SK-N-SH (cell line): ENCODE measurements at regions not wholly inside any gene's neighbourhood (a gene's known extent, or its start where the extent isn't known, plus 50 kb on each side); places are given as distances from the start of the nearest gene placed in this dataset.

ENCODE experiments used
- CTCF ChIA-PET: fragments of 300-600, 350-600 bp; formaldehyde crosslinking; extraction: SDS; loops from one replicate; lab custom pipeline; 2021; lab: Yijun Ruan, JAX
- POLR2A ChIA-PET: fragments of 350-600 bp; sonication (Branson Sonifier 250); formaldehyde crosslinking; extraction: SDS; loops from one replicate; lab custom pipeline; 2020; ENCODE audit warnings: antibody characterized with exemption, inconsistent platforms; lab: Yijun Ruan, JAX
- DNase-seq: peaks from one replicate; pipeline ENCODE4 v3.0.0; 2012
- H2AFZ ChIP-seq: fragments of 200-600 bp; sonication (generic); 2 replicates; pipeline ENCODE4 v1.8.1; 2016; ENCODE audit warnings: antibody characterized with exemption, mild to moderate bottlenecking, low read depth
- H3F3A ChIP-seq: fragments of 200-600 bp; sonication (generic); replicated peaks from 2 replicates; pipeline ENCODE3; 2016; ENCODE audit warnings: antibody characterized with exemption, mild to moderate bottlenecking; ENCODE audit not compliant: insufficient read depth
- H3K27ac ChIP-seq, 2 experiments: fragments of 200-500 bp in 1 of 2; fragments of 200-600 bp in 1 of 2; sonication (Bioruptor generic) in 1 of 2; sonication (generic), shearing (Covaris generic) in 1 of 2; 2 replicates each; pipeline versions ENCODE4 v1.5.1 to v1.6.1; 2014 to 2016; ENCODE audit warnings: low read depth in 2 of 2, inconsistent platforms in 1 of 2, low read length in 1 of 2, mild to moderate bottlenecking in 1 of 2, mixed read lengths in 1 of 2
- H3K27me3 ChIP-seq: fragments of 200-600 bp; sonication (generic), shearing (Covaris generic); 2 replicates; pipeline ENCODE4 v1.6.1; 2016; ENCODE audit warnings: mixed run types; ENCODE audit not compliant: insufficient read depth
- H3K36me3 ChIP-seq, 2 experiments: fragments of 200-500 bp in 1 of 2; fragments of 200-600 bp in 1 of 2; sonication (Bioruptor generic) in 1 of 2; sonication (generic) in 1 of 2; replicated peaks in 1 of 2; 2 replicates each; pipeline versions ENCODE3 to v1.5.1; 2014 to 2016; ENCODE audit warnings: low read length in 1 of 2, mild to moderate bottlenecking in 1 of 2; ENCODE audit not compliant: insufficient read depth in 2 of 2, control insufficient read depth in 1 of 2
- H3K4me1 ChIP-seq, 2 experiments: fragments of 200-500 bp in 1 of 2; fragments of 200-600 bp in 1 of 2; sonication (Bioruptor generic) in 1 of 2; sonication (generic), shearing (Covaris generic) in 1 of 2; 2 replicates each; pipeline versions ENCODE4 v1.5.1 to v1.6.1; 2014 to 2016; ENCODE audit warnings: low read depth in 1 of 2, low read length in 1 of 2, mixed run types in 1 of 2; ENCODE audit not compliant: insufficient read depth in 2 of 2, control insufficient read depth in 1 of 2
- H3K4me2 ChIP-seq: fragments of 200-600 bp; sonication (generic), shearing (Covaris generic); 2 replicates; pipeline ENCODE4 v1.6.1; 2017; ENCODE audit warnings: mixed run types
- H3K4me3 ChIP-seq, 2 experiments: fragments of 200-500 bp in 1 of 2; fragments of 200-600 bp in 1 of 2; sonication (Bioruptor generic) in 1 of 2; sonication (generic), shearing (Covaris generic) in 1 of 2; 2 replicates each; pipeline versions ENCODE4 v1.5.1 to v1.8.1; 2014 to 2016; ENCODE audit warnings: low read depth in 2 of 2, inconsistent platforms in 1 of 2, low read length in 1 of 2, mild to moderate bottlenecking in 1 of 2, mixed read lengths in 1 of 2, moderate library complexity in 1 of 2
- H3K79me2 ChIP-seq: fragments of 200-600 bp; sonication (generic); 2 replicates; pipeline ENCODE4 v1.8.1; 2017; ENCODE audit warnings: mild to moderate bottlenecking; ENCODE audit not compliant: insufficient read depth
- H3K9ac ChIP-seq: fragments of 200-600 bp; sonication (generic); 2 replicates; pipeline ENCODE4 v1.6.1; 2017; ENCODE audit warnings: mixed run types
- H3K9me2 ChIP-seq: fragments of 200-600 bp; sonication (generic); 2 replicates; pipeline ENCODE4 v1.6.1; 2017; ENCODE audit warnings: mixed run types
- H3K9me3 ChIP-seq: fragments of 200-600 bp; sonication (generic); 2 replicates; pipeline ENCODE4 v1.6.1; 2017; ENCODE audit warnings: mixed run types, mild to moderate bottlenecking, moderate library complexity
- H4K20me1 ChIP-seq: fragments of 200-600 bp; sonication (generic); 2 replicates; pipeline ENCODE4 v1.6.1; 2017; ENCODE audit warnings: mild to moderate bottlenecking, mixed run types; ENCODE audit not compliant: insufficient read depth
- EP300 ChIP-seq, 2 experiments: IDR thresholded peaks; 2 replicates each; pipeline versions ENCODE4 v1.4.0 to v1.6.1; 2012; ENCODE audit warnings: borderline replicate concordance in 1 of 2, low read depth in 1 of 2, low read length in 1 of 2
- FOSL2 ChIP-seq: IDR thresholded peaks from 2 replicates; pipeline ENCODE4 v1.4.0; 2012; ENCODE audit warnings: low read depth, mild to moderate bottlenecking, moderate library complexity, borderline replicate concordance
- FOXM1 ChIP-seq: IDR thresholded peaks from 2 replicates; pipeline ENCODE4 v1.4.0; 2012; ENCODE audit warnings: low read depth, mild to moderate bottlenecking
- GATA2 ChIP-seq: sonication (generic); formaldehyde crosslinking; IDR thresholded peaks from 2 replicates; pipeline ENCODE4 v1.5.0; 2020; ENCODE audit warnings: mild to moderate bottlenecking, missing genetic modification reagents
- IRF3 ChIP-seq: fragments of 150-350 bp; IDR thresholded peaks from 2 replicates; pipeline ENCODE4 v1.6.1; 2016; ENCODE audit warnings: mild to moderate bottlenecking, low read depth, low read length
- RAD21 ChIP-seq: IDR thresholded peaks from 2 replicates; pipeline ENCODE4 v1.6.1; 2012; ENCODE audit warnings: mild to moderate bottlenecking, low read length
- SIN3A ChIP-seq: IDR thresholded peaks from 2 replicates; pipeline ENCODE4 v1.6.1; 2012; ENCODE audit warnings: low read depth, mild to moderate bottlenecking, low read length, moderate library complexity, borderline replicate concordance
- USF2 ChIP-seq: fragments of 150-350 bp; IDR thresholded peaks from 2 replicates; pipeline ENCODE4 v1.6.1; 2017; ENCODE audit warnings: antibody characterized with exemption, low read length, low read depth, borderline replicate concordance
- ZBTB33 ChIP-seq: IDR thresholded peaks from 2 replicates; pipeline ENCODE4 v1.4.0; 2012; ENCODE audit warnings: low read depth, borderline replicate concordance
- TF ChIP-seq, protein P1 (sequence below): fragments of 200-600 bp; sonication (generic); IDR thresholded peaks from 2 replicates; pipeline ENCODE4 v1.6.1; 2017; ENCODE audit warnings: antibody characterized with exemption, mild to moderate bottlenecking, moderate library complexity
- TF ChIP-seq, protein P2 (sequence below): IDR thresholded peaks from 2 replicates; pipeline ENCODE4 v1.4.0; 2012; ENCODE audit warnings: low read depth, borderline replicate concordance
- TF ChIP-seq, protein P3 (sequence below): IDR thresholded peaks from 2 replicates; pipeline ENCODE4 v1.6.1; 2012; ENCODE audit warnings: mild to moderate bottlenecking, low read depth, low read length, moderate library complexity

DNA sequence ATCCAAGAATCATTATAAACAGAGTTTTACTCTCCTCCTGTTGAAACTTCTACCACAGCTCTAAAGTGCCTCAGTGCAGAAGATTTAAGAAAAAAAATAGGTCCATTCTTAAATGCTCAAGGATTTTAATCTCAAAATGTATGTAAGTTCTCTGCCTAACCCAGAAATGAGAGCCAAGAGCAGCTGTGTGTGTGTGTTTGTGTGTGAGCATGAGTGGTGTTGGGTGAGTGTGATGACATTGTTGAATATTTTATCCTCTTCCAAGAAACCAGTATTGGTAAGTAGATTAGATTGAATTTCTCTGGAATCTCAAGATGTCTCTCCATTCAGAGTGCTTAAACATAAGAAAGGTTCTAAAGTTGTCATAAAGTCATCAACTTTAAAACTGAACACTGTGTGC, 363.6 kb upstream of the NFE2L3 start:
- CTCF ChIA-PET = interaction anchor here (0.6 to 1.6 kb wide), 4 partner anchors 9 to 599 kb away, joined by 3 to 4 read pairs (median 4); no protein-coding TSS in a partner anchor
- no peak for TF ChIP-seq IRF3
- TF ChIP-seq FOXM1 = no peak
- TF ChIP-seq GATA2 (CRISPR knock-in tag) = no peak
- no peak for TF ChIP-seq RAD21
- no peak for TF ChIP-seq ZBTB33
- TF ChIP-seq, protein P1, sequence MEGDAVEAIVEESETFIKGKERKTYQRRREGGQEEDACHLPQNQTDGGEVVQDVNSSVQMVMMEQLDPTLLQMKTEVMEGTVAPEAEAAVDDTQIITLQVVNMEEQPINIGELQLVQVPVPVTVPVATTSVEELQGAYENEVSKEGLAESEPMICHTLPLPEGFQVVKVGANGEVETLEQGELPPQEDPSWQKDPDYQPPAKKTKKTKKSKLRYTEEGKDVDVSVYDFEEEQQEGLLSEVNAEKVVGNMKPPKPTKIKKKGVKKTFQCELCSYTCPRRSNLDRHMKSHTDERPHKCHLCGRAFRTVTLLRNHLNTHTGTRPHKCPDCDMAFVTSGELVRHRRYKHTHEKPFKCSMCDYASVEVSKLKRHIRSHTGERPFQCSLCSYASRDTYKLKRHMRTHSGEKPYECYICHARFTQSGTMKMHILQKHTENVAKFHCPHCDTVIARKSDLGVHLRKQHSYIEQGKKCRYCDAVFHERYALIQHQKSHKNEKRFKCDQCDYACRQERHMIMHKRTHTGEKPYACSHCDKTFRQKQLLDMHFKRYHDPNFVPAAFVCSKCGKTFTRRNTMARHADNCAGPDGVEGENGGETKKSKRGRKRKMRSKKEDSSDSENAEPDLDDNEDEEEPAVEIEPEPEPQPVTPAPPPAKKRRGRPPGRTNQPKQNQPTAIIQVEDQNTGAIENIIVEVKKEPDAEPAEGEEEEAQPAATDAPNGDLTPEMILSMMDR = no peak
- TF ChIP-seq EP300 (IDR thresholded peaks at IDR 0.05; ENCODE audit: borderline replicate concordance in 1 of 2, low read depth in 1 of 2, low read length in 1 of 2) = no peak
- TF ChIP-seq, protein P2, sequence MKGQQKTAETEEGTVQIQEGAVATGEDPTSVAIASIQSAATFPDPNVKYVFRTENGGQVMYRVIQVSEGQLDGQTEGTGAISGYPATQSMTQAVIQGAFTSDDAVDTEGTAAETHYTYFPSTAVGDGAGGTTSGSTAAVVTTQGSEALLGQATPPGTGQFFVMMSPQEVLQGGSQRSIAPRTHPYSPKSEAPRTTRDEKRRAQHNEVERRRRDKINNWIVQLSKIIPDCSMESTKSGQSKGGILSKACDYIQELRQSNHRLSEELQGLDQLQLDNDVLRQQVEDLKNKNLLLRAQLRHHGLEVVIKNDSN = no peak
- no peak for TF ChIP-seq SIN3A
- TF ChIP-seq, protein P3, sequence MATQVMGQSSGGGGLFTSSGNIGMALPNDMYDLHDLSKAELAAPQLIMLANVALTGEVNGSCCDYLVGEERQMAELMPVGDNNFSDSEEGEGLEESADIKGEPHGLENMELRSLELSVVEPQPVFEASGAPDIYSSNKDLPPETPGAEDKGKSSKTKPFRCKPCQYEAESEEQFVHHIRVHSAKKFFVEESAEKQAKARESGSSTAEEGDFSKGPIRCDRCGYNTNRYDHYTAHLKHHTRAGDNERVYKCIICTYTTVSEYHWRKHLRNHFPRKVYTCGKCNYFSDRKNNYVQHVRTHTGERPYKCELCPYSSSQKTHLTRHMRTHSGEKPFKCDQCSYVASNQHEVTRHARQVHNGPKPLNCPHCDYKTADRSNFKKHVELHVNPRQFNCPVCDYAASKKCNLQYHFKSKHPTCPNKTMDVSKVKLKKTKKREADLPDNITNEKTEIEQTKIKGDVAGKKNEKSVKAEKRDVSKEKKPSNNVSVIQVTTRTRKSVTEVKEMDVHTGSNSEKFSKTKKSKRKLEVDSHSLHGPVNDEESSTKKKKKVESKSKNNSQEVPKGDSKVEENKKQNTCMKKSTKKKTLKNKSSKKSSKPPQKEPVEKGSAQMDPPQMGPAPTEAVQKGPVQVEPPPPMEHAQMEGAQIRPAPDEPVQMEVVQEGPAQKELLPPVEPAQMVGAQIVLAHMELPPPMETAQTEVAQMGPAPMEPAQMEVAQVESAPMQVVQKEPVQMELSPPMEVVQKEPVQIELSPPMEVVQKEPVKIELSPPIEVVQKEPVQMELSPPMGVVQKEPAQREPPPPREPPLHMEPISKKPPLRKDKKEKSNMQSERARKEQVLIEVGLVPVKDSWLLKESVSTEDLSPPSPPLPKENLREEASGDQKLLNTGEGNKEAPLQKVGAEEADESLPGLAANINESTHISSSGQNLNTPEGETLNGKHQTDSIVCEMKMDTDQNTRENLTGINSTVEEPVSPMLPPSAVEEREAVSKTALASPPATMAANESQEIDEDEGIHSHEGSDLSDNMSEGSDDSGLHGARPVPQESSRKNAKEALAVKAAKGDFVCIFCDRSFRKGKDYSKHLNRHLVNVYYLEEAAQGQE = no peak
- no peak for TF ChIP-seq FOSL2
- no peak for TF ChIP-seq USF2
- H3K9me2 ChIP-seq = no peaks in the 10 kb centered on the region
- H2AFZ ChIP-seq = no peak overlapping the region
- no peak overlapping the region for H3K4me2 ChIP-seq
- no peaks in the 10 kb centered on the region for H3K79me2 ChIP-seq
- no peaks in the 10 kb centered on the region for H4K20me1 ChIP-seq
- POLR2A ChIA-PET = no interaction called here
- H3K9ac ChIP-seq = no peak overlapping the region
- no peaks in the 10 kb centered on the region for H3K9me3 ChIP-seq
- H3K4me3 ChIP-seq = no peak overlapping the region
- no peak for DNase-seq
- no peaks in the 10 kb centered on the region for H3F3A ChIP-seq
- H3K27ac ChIP-seq = no peak overlapping the region
- H3K36me3 ChIP-seq = no peaks in the 10 kb centered on the region
- H3K4me1 ChIP-seq = peaks cover 0 to 7% of the 10 kb centered on the region in 2 experiments; a peak in 2 of 4 replicates
- H3K27me3 ChIP-seq = no peaks in the 10 kb centered on the region
